ENCODE measurements at regions not wholly inside any gene's neighbourhood (a gene's known extent, or its start where the extent isn't known, plus 50 kb on each side); places are given as distances from the start of the nearest gene placed in this dataset.

- Histone ChIP-seq H3K4me3 (ENCODE audit: low read depth in 1 of 3, low read length in 3 of 3) (no peak overlapping the region), H3K36me3 (ENCODE audit: control insufficient read depth in 4 of 4, insufficient read depth in 3 of 4, low read depth in 1 of 4, low read length in 3 of 4) (no peaks in the 10 kb centered on the region), H3K27ac (ENCODE audit: low read depth in 1 of 2, low read length in 2 of 2) (no peak overlapping the region), H3K9ac (ENCODE audit: low read depth in 1 of 2, low read length in 2 of 2) (no peak overlapping the region), H3K27me3 (ENCODE audit: control insufficient read depth in 4 of 4, insufficient read depth in 4 of 4, low read length in 3 of 4) (no peaks in the 10 kb centered on the region), H3K9me3 (ENCODE audit: control insufficient read depth in 4 of 4, low read length in 3 of 4) (no peaks in the 10 kb centered on the region), H3K4me1 (ENCODE audit: control insufficient read depth in 4 of 4, insufficient read depth in 4 of 4, low read length in 3 of 4) (no peaks in the 10 kb centered on the region)
- no peak for DNase-seq (ENCODE audit: low spot score)
- WGBS = 88% methylated on average over 9 of the region's 9 CpGs
- TF ChIP-seq GABPA (IDR thresholded peaks at IDR 0.05 in 1 of 2, conservative IDR thresholded peaks at IDR 0.05 in 1 of 2) (no peak), HNF4A (conservative IDR thresholded peaks at IDR 0.05) (no peak), ATF3 (IDR thresholded peaks at IDR 0.05) (no peak), EGR1 (IDR thresholded peaks at IDR 0.05; ENCODE audit: low read depth in 2 of 2) (no peak), MAX (IDR thresholded peaks at IDR 0.05) (no peak), FOXA1 (IDR thresholded peaks at IDR 0.05) (no peak), ZBTB33 (IDR thresholded peaks at IDR 0.05) (no peak), CTCF (IDR thresholded peaks at IDR 0.05; ENCODE audit: low read depth, low read length, missing input control) (no peak)
These were observed 56.8 kb downstream of the PLXNA1 start for GRCh38 chr3:127039719-127040118.

GRCh38 chr3:127040216-127040615, 57.3 kb downstream of the PLXNA1 start:
- no peak for DNase-seq (ENCODE audit: low spot score)
- Histone ChIP-seq H3K4me1 (ENCODE audit: control insufficient read depth in 4 of 4, insufficient read depth in 4 of 4, low read length in 3 of 4) (no peaks in the 10 kb centered on the region), H3K9me3 (ENCODE audit: control insufficient read depth in 4 of 4, low read length in 3 of 4) (no peaks in the 10 kb centered on the region), H3K36me3 (ENCODE audit: control insufficient read depth in 4 of 4, insufficient read depth in 3 of 4, low read depth in 1 of 4, low read length in 3 of 4) (no peaks in the 10 kb centered on the region), H3K9ac (ENCODE audit: low read depth in 1 of 2, low read length in 2 of 2) (no peak overlapping the region), H3K27ac (ENCODE audit: low read depth in 1 of 2, low read length in 2 of 2) (no peak overlapping the region), H3K27me3 (ENCODE audit: control insufficient read depth in 4 of 4, insufficient read depth in 4 of 4, low read length in 3 of 4) (no peaks in the 10 kb centered on the region), H3K4me3 (ENCODE audit: low read depth in 1 of 3, low read length in 3 of 3) (no peak overlapping the region)
- WGBS = 78% methylated on average over 4 of the region's 4 CpGs
- TF ChIP-seq YY1 (IDR thresholded peaks at IDR 0.05) (no peak), MAX (IDR thresholded peaks at IDR 0.05) (no peak), TAF1 (conservative IDR thresholded peaks at IDR 0.05) (no peak)

GRCh38 chr3:127041264-127041820, 58.4 kb downstream of the PLXNA1 start:
- Histone ChIP-seq H3K27me3 (ENCODE audit: control insufficient read depth in 4 of 4, insufficient read depth in 4 of 4, low read length in 3 of 4) (no peaks in the 10 kb centered on the region), H3K4me1 (ENCODE audit: control insufficient read depth in 4 of 4, insufficient read depth in 4 of 4, low read length in 3 of 4) (no peaks in the 10 kb centered on the region), H3K36me3 (ENCODE audit: control insufficient read depth in 4 of 4, insufficient read depth in 3 of 4, low read depth in 1 of 4, low read length in 3 of 4) (no peaks in the 10 kb centered on the region), H3K4me3 (ENCODE audit: low read depth in 1 of 3, low read length in 3 of 3) (no peak overlapping the region), H3K9ac (ENCODE audit: low read depth in 1 of 2, low read length in 2 of 2) (no peak overlapping the region), H3K9me3 (ENCODE audit: control insufficient read depth in 4 of 4, low read length in 3 of 4) (no peaks in the 10 kb centered on the region), H3K27ac (ENCODE audit: low read depth in 1 of 2, low read length in 2 of 2) (no peak overlapping the region)
- TF ChIP-seq RAD21 (IDR thresholded peaks at IDR 0.05) = no peak
- WGBS = 80% methylated on average over 13 of the region's 13 CpGs
- DNase-seq (ENCODE audit: low spot score) = no peak
